ENCODE measurements at regions not wholly inside any gene's neighbourhood (a gene's known extent, or its start where the extent isn't known, plus 50 kb on each side); places are given as distances from the start of the nearest gene placed in this dataset.

GRCh38 chr2:88810017-88810416 is 118.5 kb downstream of the RPIA start:
- in situ Hi-C loops (cut with MboI; ENCODE audit: low sequenced_read_pairs in 4 of 4) = no loop called here
- no peaks in the 10 kb centered on the region for H3K36me3 ChIP-seq

GRCh38 chr2:88810488-88810887 is 119.0 kb downstream of the RPIA start:
- Histone ChIP-seq H3K27ac (no peak overlapping the region), H3K27me3 (no peaks in the 10 kb centered on the region), H3K4me1 (no peaks in the 10 kb centered on the region), H3K9me3 (no peaks in the 10 kb centered on the region), H3K4me3 (no peak overlapping the region), H3K36me3 (no peaks in the 10 kb centered on the region)
- TF ChIP-seq CTCF (IDR thresholded peaks at IDR 0.05 in 4 of 5, conservative IDR thresholded peaks at IDR 0.05 in 1 of 5) (no peak), POLR2A (IDR thresholded peaks at IDR 0.05) (no peak)
- in situ Hi-C loops (cut with MboI; ENCODE audit: low sequenced_read_pairs in 4 of 4) (no loop called here), intact Hi-C loops (cut with DNase I; ENCODE audit: low total_unique reads) (no loop called here)
- DNase-seq (no peak), ATAC-seq (no peak)

More at GRCh38 chr2:88810017-88810416, 118.5 kb downstream of the RPIA start:
- Histone ChIP-seq H3K27me3 (no peaks in the 10 kb centered on the region), H3K9me3 (no peaks in the 10 kb centered on the region), H3K4me1 (no peaks in the 10 kb centered on the region), H3K27ac (no peak overlapping the region), H3K4me3 (no peak overlapping the region)
- no peak for TF ChIP-seq POLR2A (IDR thresholded peaks at IDR 0.05)
- no peak for TF ChIP-seq CTCF (IDR thresholded peaks at IDR 0.05 in 4 of 5, conservative IDR thresholded peaks at IDR 0.05 in 1 of 5)
- intact Hi-C loops (cut with DNase I; ENCODE audit: low total_unique reads) = no loop called here
- no peak for DNase-seq
- ATAC-seq = no peak

- intact Hi-C loops (cut with DNase I; ENCODE audit: low total_unique reads) (no loop called here), in situ Hi-C loops (cut with MboI; ENCODE audit: low sequenced_read_pairs in 4 of 4) (no loop called here)
- no peaks in the 10 kb centered on the region for H3K4me1 ChIP-seq
- TF ChIP-seq POLR2A (IDR thresholded peaks at IDR 0.05) = no peak
- no peak for TF ChIP-seq CTCF (IDR thresholded peaks at IDR 0.05 in 4 of 5, conservative IDR thresholded peaks at IDR 0.05 in 1 of 5)
- H3K27ac ChIP-seq = no peak overlapping the region
- H3K9me3 ChIP-seq = no peaks in the 10 kb centered on the region
- ATAC-seq (no peak), DNase-seq (no peak)
- no peaks in the 10 kb centered on the region for H3K36me3 ChIP-seq
- no peak overlapping the region for H3K4me3 ChIP-seq
- no peaks in the 10 kb centered on the region for H3K27me3 ChIP-seq
Measured at GRCh38 chr2:88811233-88811632, 119.8 kb downstream of the RPIA start.

GRCh38 chr2:88811681-88812080 is 120.2 kb downstream of the RPIA start:
- TF ChIP-seq POLR2A (IDR thresholded peaks at IDR 0.05) (no peak), CTCF (IDR thresholded peaks at IDR 0.05 in 4 of 5, conservative IDR thresholded peaks at IDR 0.05 in 1 of 5) (no peak)
- intact Hi-C loops (cut with DNase I; ENCODE audit: low total_unique reads) (no loop called here), in situ Hi-C loops (cut with MboI; ENCODE audit: low sequenced_read_pairs in 4 of 4) (no loop called here)
- Histone ChIP-seq H3K27me3 (no peaks in the 10 kb centered on the region), H3K36me3 (no peaks in the 10 kb centered on the region), H3K4me3 (no peak overlapping the region), H3K9me3 (no peaks in the 10 kb centered on the region), H3K4me1 (no peaks in the 10 kb centered on the region), H3K27ac (no peak overlapping the region)
- ATAC-seq (no peak), DNase-seq (no peak)

- in situ Hi-C loops (cut with MboI; ENCODE audit: low sequenced_read_pairs in 4 of 4) = no loop called here
- TF ChIP-seq POLR2A (IDR thresholded peaks at IDR 0.05) (no peak), CTCF (IDR thresholded peaks at IDR 0.05 in 4 of 5, conservative IDR thresholded peaks at IDR 0.05 in 1 of 5) (no peak)
- Histone ChIP-seq H3K27ac (no peak overlapping the region), H3K4me1 (no peaks in the 10 kb centered on the region), H3K27me3 (no peaks in the 10 kb centered on the region), H3K9me3 (no peaks in the 10 kb centered on the region), H3K36me3 (no peaks in the 10 kb centered on the region), H3K4me3 (no peak overlapping the region)
- DNase-seq = no peak
- ATAC-seq = no peak
- intact Hi-C loops (cut with DNase I; ENCODE audit: low total_unique reads) = no loop called here
Measured at GRCh38 chr2:88813612-88814011, 122.1 kb downstream of the RPIA start.

All from gastrocnemius medialis (tissue), 4 donors.